HepG2 (cell line): ENCODE measurements at regions not wholly inside any gene's neighbourhood (a gene's known extent, or its start where the extent isn't known, plus 50 kb on each side); places are given as distances from the start of the nearest gene placed in this dataset.

Experiments used
- ATAC-seq: fragments of 200-7000 bp; cut with Tn5 transposase; 3 replicates; pipeline ENCODE4 v1.9.1; 2020; ENCODE audit warnings: mild to moderate bottlenecking, moderate library complexity
- BruUV-seq: library from RNA; stranded (reverse); fragments of 400-500 nt; replicated peaks from 2 replicates; lab custom pipeline; 2021; lab: Mats Ljungman, UMichigan
- CTCF ChIA-PET: fragments of 300-600 bp; formaldehyde crosslinking; extraction: SDS; loops from one replicate; lab custom pipeline; 2021; ENCODE audit warnings: low total read pairs, inconsistent platforms, low intra/inter-chr PET ratio; lab: Yijun Ruan, JAX
- POLR2A ChIA-PET: fragments of 350-600 bp; sonication (Branson Sonifier 250); formaldehyde crosslinking; loops from one replicate; lab custom pipeline; 2020; ENCODE audit warnings: antibody characterized with exemption, inconsistent platforms; lab: Yijun Ruan, JAX
- DNase-seq: peaks from one replicate; pipeline ENCODE4 v3.0.0-alpha.2; 2015; ENCODE audit warnings: low spot score
- FAIRE-seq: peaks from 3 replicates; lab custom pipeline; 2011; peaks lifted over from hg19 to GRCh38; lab: Jason Lieb, UNC
- H2AFZ ChIP-seq: one replicate; pipeline ENCODE4 v1.6.1; 2011; ENCODE audit warnings: low read length, inconsistent platforms
- H3K27ac ChIP-seq: fragments of 300-600 bp; 3 replicates; pipeline ENCODE4 v1.8.0; 2011; ENCODE audit warnings: mixed run types, mild to moderate bottlenecking, mixed read lengths, low read length, inconsistent platforms; ENCODE audit not compliant: insufficient read depth; ENCODE audit errors: extremely low read length
- H3K27me3 ChIP-seq, 2 experiments: fragments of 200-600 bp in 1 of 2; 2 replicates in 1 of 2; 3 replicates in 1 of 2; pipeline versions ENCODE4 v1.6.0 to v1.8.0; 2011; ENCODE audit warnings: low read length in 2 of 2, mild to moderate bottlenecking in 2 of 2, moderate library complexity in 2 of 2, inconsistent platforms in 1 of 2; ENCODE audit not compliant: insufficient read depth in 2 of 2, control insufficient read depth in 1 of 2
- H3K36me3 ChIP-seq, 2 experiments: fragments of 200-600 bp in 1 of 2; replicated peaks in 1 of 2; 2 replicates in 1 of 2; 3 replicates in 1 of 2; pipeline versions ENCODE4 v1.5.1 to v1.8.0; 2011; ENCODE audit warnings: low read length in 2 of 2, inconsistent platforms in 1 of 2; ENCODE audit not compliant: insufficient read depth in 2 of 2, control insufficient read depth in 1 of 2
- H3K4me1 ChIP-seq: 2 replicates; pipeline ENCODE4 v1.5.1; 2012; ENCODE audit warnings: low read length, inconsistent platforms; ENCODE audit not compliant: insufficient read depth
- H3K4me2 ChIP-seq: 2 replicates; pipeline ENCODE4 v1.6.0; 2011; ENCODE audit warnings: low read depth, low read length, inconsistent platforms
- H3K4me3 ChIP-seq, 3 experiments: fragments of 200-600 bp in 1 of 3; sonication (generic), shearing (Covaris generic) in 1 of 3; replicated peaks in 1 of 3; 2 replicates each; pipeline ENCODE4 v1.5.1; 2011 to 2016; ENCODE audit warnings: low read length in 3 of 3, inconsistent platforms in 2 of 3, low read depth in 2 of 3, mild to moderate bottlenecking in 2 of 3, control low read depth in 1 of 3, mixed read lengths in 1 of 3; ENCODE audit not compliant: insufficient read depth in 1 of 3
- H3K79me2 ChIP-seq: one replicate; pipeline ENCODE4 v1.6.1; 2011; ENCODE audit warnings: low read length, inconsistent platforms; ENCODE audit not compliant: insufficient read depth
- H3K9ac ChIP-seq: 2 replicates; pipeline ENCODE4 v1.6.0; 2011; ENCODE audit warnings: mild to moderate bottlenecking, low read depth, low read length, inconsistent platforms; ENCODE audit not compliant: insufficient read depth
- H3K9me3 ChIP-seq: 2 replicates; pipeline ENCODE4 v1.5.1; 2012; ENCODE audit warnings: mild to moderate bottlenecking, low read length
- H4K20me1 ChIP-seq: 2 replicates; pipeline ENCODE4 v1.6.0; 2011; ENCODE audit warnings: inconsistent platforms, mild to moderate bottlenecking, low read length, moderate library complexity; ENCODE audit not compliant: insufficient read depth
- AHDC1 ChIP-seq: sonication (generic); formaldehyde crosslinking; IDR thresholded peaks from 2 replicates; pipeline ENCODE4 v1.5.1; 2020; ENCODE audit warnings: mild to moderate bottlenecking, missing genetic modification reagents, borderline replicate concordance
- CREB1 ChIP-seq, 2 experiments: fragments of 450-650 bp in 1 of 2; IDR thresholded peaks; 2 replicates each; pipeline ENCODE4 v1.6.1; 2016 to 2017; ENCODE audit warnings: control low read depth in 1 of 2, mild to moderate bottlenecking in 1 of 2, missing compliant biosample characterization in 1 of 2, missing genetic modification characterization in 1 of 2
- FLYWCH1 ChIP-seq: sonication (generic); formaldehyde crosslinking; IDR thresholded peaks from 2 replicates; pipeline ENCODE4 v1.8.1; 2023; ENCODE audit warnings: mild to moderate bottlenecking, missing genetic modification reagents
- KDM5A ChIP-seq: fragments of 200-600 bp; sonication (generic); IDR thresholded peaks from 2 replicates; pipeline ENCODE4 v1.7.0; 2018; ENCODE audit warnings: antibody characterized with exemption, mild to moderate bottlenecking, low read length, borderline replicate concordance
- MEIS2 ChIP-seq: sonication (generic); formaldehyde crosslinking; IDR thresholded peaks from 2 replicates; pipeline ENCODE4 v1.9.0; 2021; ENCODE audit warnings: mild to moderate bottlenecking, missing genetic modification reagents
- NFE2L1 ChIP-seq: sonication (generic); formaldehyde crosslinking; IDR thresholded peaks from 2 replicates; pipeline ENCODE4 v1.4.0; 2020; ENCODE audit warnings: missing genetic modification reagents, mild to moderate bottlenecking, borderline replicate concordance
- NR2F2 ChIP-seq: IDR thresholded peaks from 2 replicates; pipeline ENCODE4 v1.6.1; 2012; ENCODE audit warnings: low read depth, inconsistent platforms, borderline replicate concordance
- ZBTB14 ChIP-seq: sonication (generic); formaldehyde crosslinking; IDR thresholded peaks from 2 replicates; pipeline ENCODE4 v1.4.0; 2020; ENCODE audit warnings: missing genetic modification reagents
- ZMYM4 ChIP-seq: sonication (generic); formaldehyde crosslinking; IDR thresholded peaks from 2 replicates; pipeline ENCODE4 v1.8.1; 2023; ENCODE audit warnings: mild to moderate bottlenecking, missing genetic modification reagents
- WGBS: methylation state at CpG from one replicate; pipeline ENCODE4 v1.1.6; 2017; ENCODE audit warnings: low lambda C conversion rate; 5-methylcytosine and 5-hydroxymethylcytosine counted together
- in situ Hi-C: cut with HindIII; loops from 2 replicates; pipeline ENCODE4 v1.10.0; 2017; ENCODE audit warnings: low pct_unique_long_range_greater_than_20kb; ENCODE audit not compliant: extremely low pct_ligation_motif_present
- intact Hi-C: fragments of 100-400 bp; cut with micrococcal nuclease; formaldehyde crosslinking; loops from one replicate; pipeline ENCODE4 v1.10.0; 2022; ENCODE audit not compliant: unreplicated experiment

- no peak for TF ChIP-seq KDM5A
- no peak for TF ChIP-seq CREB1 (IDR thresholded peaks at IDR 0.05)
- TF ChIP-seq CREB1 (CRISPR knock-in tag; IDR thresholded peaks at IDR 0.05): no peak
- no peak for TF ChIP-seq ZBTB14 (CRISPR knock-in tag)
- no peak for TF ChIP-seq MEIS2 (CRISPR knock-in tag)
- TF ChIP-seq NR2F2: no peak
- no peak for DNase-seq
- no peaks in the 10 kb centered on the region for H3K4me1 ChIP-seq
- no peaks in the 10 kb centered on the region for H3K79me2 ChIP-seq
- POLR2A ChIA-PET: no interaction called here
- no peak overlapping the region for H3K9ac ChIP-seq
- H3K27me3 ChIP-seq: no peaks in the 10 kb centered on the region
- H4K20me1 ChIP-seq: no peaks in the 10 kb centered on the region
- no peak for ATAC-seq
- no peak for FAIRE-seq
- H2AFZ ChIP-seq: no peak overlapping the region
- intact Hi-C loops (no loop called here), in situ Hi-C loops (no loop called here)
- no TSS peak for BruUV-seq
- no peak overlapping the region for H3K27ac ChIP-seq
- 25% methylated on average over 1 of the region's 1 CpG for WGBS
- CTCF ChIA-PET: no interaction called here
- H3K4me3 ChIP-seq: no peak overlapping the region
- H3K36me3 ChIP-seq: no peaks in the 10 kb centered on the region
- peaks cover 18% of the 10 kb centered on the region for H3K9me3 ChIP-seq
- no peak overlapping the region for H3K4me2 ChIP-seq
These were observed 892.4 kb upstream of the MIR17HG start for GRCh38 chr13:90455067-90455466.

- Histone ChIP-seq H2AFZ (no peak overlapping the region), H3K9me3 (peaks cover 24% of the 10 kb centered on the region), H3K4me3 (no peak overlapping the region), H3K4me2 (no peak overlapping the region), H3K27ac (no peak overlapping the region), H3K36me3 (no peaks in the 10 kb centered on the region), H3K9ac (no peak overlapping the region), H3K27me3 (no peaks in the 10 kb centered on the region), H3K4me1 (no peaks in the 10 kb centered on the region), H3K79me2 (no peaks in the 10 kb centered on the region), H4K20me1 (no peaks in the 10 kb centered on the region)
- DNase-seq (no peak), FAIRE-seq (no peak), ATAC-seq (no peak)
- in situ Hi-C loops (no loop called here), intact Hi-C loops (no loop called here)
- 0% methylated on average over 4 of the region's 4 CpGs for WGBS
- ChIA-PET CTCF (no interaction called here), POLR2A (no interaction called here)
- no TSS peak for BruUV-seq
- TF ChIP-seq NFE2L1 (CRISPR knock-in tag) (no peak), ZMYM4 (no peak), FLYWCH1 (no peak), AHDC1 (CRISPR knock-in tag) (no peak), KDM5A (no peak)
These were observed 891.7 kb upstream of the MIR17HG start for GRCh38 chr13:90455823-90456222.
